Neural crest cell (in vitro differentiated cells): ENCODE measurements at regions not wholly inside any gene's neighbourhood (a gene's known extent, or its start where the extent isn't known, plus 50 kb on each side); places are given as distances from the start of the nearest gene placed in this dataset.

Source experiments
- DNase-seq: peaks from one replicate; pipeline ENCODE4 v3.0.0; 2021; ENCODE audit warnings: low read depth, mixed read lengths, low spot score
- H3K27ac Mint-ChIP-seq: one replicate; pipeline ENCODE4 v1.8.0; 2021; ENCODE audit warnings: mild to moderate bottlenecking, mixed read lengths; ENCODE audit not compliant: unreplicated experiment
- H3K27me3 Mint-ChIP-seq: 2 replicates; pipeline ENCODE4 v1.8.0; 2021; ENCODE audit warnings: low read depth, mild to moderate bottlenecking, mixed read lengths
- H3K36me3 Mint-ChIP-seq: 2 replicates; pipeline ENCODE4 v1.8.0; 2021; ENCODE audit warnings: low read depth, mild to moderate bottlenecking, mixed read lengths
- H3K4me1 Mint-ChIP-seq: 2 replicates; pipeline ENCODE4 v1.8.0; 2021; ENCODE audit warnings: mixed read lengths
- H3K4me3 Mint-ChIP-seq: one replicate; pipeline ENCODE4 v1.8.0; 2021; ENCODE audit warnings: mild to moderate bottlenecking, mixed read lengths
- H3K9me3 Mint-ChIP-seq: 2 replicates; pipeline ENCODE4 v1.8.0; 2021; ENCODE audit warnings: mixed read lengths
- TF ChIP-seq, protein P1 (sequence below): fragments of 200-600 bp; sonication (generic); conservative IDR thresholded peaks from 2 replicates; pipeline ENCODE4 v1.5.0; 2021; ENCODE audit warnings: antibody characterized with exemption, mild to moderate bottlenecking

DNA sequence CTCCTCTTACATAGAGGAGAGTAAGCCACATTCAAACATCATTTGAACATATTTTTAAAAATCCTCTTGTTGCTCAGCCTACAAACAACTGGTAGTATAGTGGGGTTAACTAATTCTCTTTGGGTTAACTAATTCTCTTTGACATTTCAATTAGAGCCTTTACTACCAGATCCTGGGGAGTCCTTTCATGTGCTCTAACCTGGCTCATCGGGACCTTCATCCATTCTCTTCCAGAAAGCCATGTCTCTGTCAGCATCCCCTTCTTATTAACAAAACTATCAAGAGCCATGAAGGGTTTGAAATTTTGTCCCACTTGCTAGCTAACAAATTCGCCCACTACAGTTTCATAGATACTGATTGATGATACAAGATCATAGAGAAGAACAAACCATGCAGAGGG is 349.8 kb upstream of the PABPC4L start:
- no peak for DNase-seq
- Mint-ChIP-seq H3K4me1 (no peaks in the 10 kb centered on the region), H3K4me3 (no peak overlapping the region), H3K27ac (no peak overlapping the region), H3K27me3 (no peaks in the 10 kb centered on the region), H3K36me3 (peaks cover 10% of the 10 kb centered on the region), H3K9me3 (peaks cover 15% of the 10 kb centered on the region)
- TF ChIP-seq, protein P1, sequence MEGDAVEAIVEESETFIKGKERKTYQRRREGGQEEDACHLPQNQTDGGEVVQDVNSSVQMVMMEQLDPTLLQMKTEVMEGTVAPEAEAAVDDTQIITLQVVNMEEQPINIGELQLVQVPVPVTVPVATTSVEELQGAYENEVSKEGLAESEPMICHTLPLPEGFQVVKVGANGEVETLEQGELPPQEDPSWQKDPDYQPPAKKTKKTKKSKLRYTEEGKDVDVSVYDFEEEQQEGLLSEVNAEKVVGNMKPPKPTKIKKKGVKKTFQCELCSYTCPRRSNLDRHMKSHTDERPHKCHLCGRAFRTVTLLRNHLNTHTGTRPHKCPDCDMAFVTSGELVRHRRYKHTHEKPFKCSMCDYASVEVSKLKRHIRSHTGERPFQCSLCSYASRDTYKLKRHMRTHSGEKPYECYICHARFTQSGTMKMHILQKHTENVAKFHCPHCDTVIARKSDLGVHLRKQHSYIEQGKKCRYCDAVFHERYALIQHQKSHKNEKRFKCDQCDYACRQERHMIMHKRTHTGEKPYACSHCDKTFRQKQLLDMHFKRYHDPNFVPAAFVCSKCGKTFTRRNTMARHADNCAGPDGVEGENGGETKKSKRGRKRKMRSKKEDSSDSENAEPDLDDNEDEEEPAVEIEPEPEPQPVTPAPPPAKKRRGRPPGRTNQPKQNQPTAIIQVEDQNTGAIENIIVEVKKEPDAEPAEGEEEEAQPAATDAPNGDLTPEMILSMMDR: no peak

GRCh38 chr4:134548052-134548628 is 346.6 kb upstream of the PABPC4L start:
- no peak overlapping the region for H3K4me3 Mint-ChIP-seq
- H3K27ac Mint-ChIP-seq: no peak overlapping the region
- H3K27me3 Mint-ChIP-seq: no peaks in the 10 kb centered on the region
- TF ChIP-seq, protein P1: no peak
- no peaks in the 10 kb centered on the region for H3K4me1 Mint-ChIP-seq
- peaks cover 15% of the 10 kb centered on the region for H3K9me3 Mint-ChIP-seq
- peaks cover 10% of the 10 kb centered on the region for H3K36me3 Mint-ChIP-seq
- DNase-seq: no peak

GRCh38 chr4:134546279-134546678 is 344.7 kb upstream of the PABPC4L start:
- Mint-ChIP-seq H3K36me3 (peaks cover 10% of the 10 kb centered on the region), H3K4me1 (peaks cover 3% of the 10 kb centered on the region), H3K9me3 (peaks cover 11% of the 10 kb centered on the region), H3K4me3 (no peak overlapping the region), H3K27ac (no peak overlapping the region), H3K27me3 (no peaks in the 10 kb centered on the region)
- no peak for DNase-seq
- TF ChIP-seq, protein P1: no peak

DNA sequence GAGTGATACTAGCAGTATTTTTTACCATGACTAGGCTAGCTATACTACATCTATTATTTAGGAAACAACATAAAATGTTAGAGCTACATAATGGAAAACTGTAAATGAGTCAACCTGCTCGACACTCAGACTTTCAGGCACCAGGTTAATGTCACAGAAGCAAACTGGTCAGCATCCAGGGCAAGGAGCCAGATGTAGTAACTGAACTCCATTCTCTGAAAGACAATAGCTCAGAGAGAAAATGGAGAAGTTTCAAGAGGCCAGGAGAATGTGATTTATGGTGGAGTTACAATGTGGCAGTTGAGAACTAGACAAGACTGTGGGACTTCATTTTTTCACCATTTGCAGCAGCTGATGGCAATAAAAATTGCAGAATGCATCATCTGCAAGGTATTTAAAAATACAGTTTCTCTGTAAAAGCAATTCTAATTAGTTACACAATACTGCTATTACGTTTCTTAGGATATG is 342.7 kb upstream of the PABPC4L start:
- Mint-ChIP-seq H3K27ac (no peak overlapping the region), H3K36me3 (peaks cover 10% of the 10 kb centered on the region), H3K4me1 (peaks cover 3% of the 10 kb centered on the region), H3K4me3 (no peak overlapping the region), H3K9me3 (peaks cover 11% of the 10 kb centered on the region), H3K27me3 (no peaks in the 10 kb centered on the region)
- TF ChIP-seq, protein P1: no peak
- DNase-seq: no peak

DNA sequence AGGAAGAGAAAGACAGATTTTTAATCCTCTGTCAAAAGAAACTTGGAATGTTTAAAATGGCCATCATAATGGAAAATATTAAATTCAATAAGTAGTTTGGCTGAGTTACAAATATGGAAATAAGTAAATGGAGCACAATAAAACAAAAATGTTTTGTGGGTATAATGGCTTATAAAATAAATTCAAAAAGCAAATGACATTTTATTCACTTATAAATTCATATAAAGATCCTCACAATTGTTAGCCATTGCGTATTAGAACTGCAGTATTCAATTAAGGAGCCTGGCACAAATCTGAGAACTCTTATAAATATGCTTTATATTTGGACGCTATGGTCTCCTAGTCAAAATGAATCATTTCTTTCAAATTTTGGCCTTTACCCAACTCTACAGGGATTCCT is 339.0 kb upstream of the PABPC4L start:
- Mint-ChIP-seq H3K27ac (no peak overlapping the region), H3K27me3 (no peaks in the 10 kb centered on the region), H3K4me3 (no peak overlapping the region), H3K36me3 (no peaks in the 10 kb centered on the region), H3K9me3 (peaks cover 2% of the 10 kb centered on the region), H3K4me1 (peaks cover 3% of the 10 kb centered on the region)
- TF ChIP-seq, protein P1: no peak
- DNase-seq: no peak
